ENCODE measurements at regions not wholly inside any gene's neighbourhood (a gene's known extent, or its start where the extent isn't known, plus 50 kb on each side); places are given as distances from the start of the nearest gene placed in this dataset.

DNA sequence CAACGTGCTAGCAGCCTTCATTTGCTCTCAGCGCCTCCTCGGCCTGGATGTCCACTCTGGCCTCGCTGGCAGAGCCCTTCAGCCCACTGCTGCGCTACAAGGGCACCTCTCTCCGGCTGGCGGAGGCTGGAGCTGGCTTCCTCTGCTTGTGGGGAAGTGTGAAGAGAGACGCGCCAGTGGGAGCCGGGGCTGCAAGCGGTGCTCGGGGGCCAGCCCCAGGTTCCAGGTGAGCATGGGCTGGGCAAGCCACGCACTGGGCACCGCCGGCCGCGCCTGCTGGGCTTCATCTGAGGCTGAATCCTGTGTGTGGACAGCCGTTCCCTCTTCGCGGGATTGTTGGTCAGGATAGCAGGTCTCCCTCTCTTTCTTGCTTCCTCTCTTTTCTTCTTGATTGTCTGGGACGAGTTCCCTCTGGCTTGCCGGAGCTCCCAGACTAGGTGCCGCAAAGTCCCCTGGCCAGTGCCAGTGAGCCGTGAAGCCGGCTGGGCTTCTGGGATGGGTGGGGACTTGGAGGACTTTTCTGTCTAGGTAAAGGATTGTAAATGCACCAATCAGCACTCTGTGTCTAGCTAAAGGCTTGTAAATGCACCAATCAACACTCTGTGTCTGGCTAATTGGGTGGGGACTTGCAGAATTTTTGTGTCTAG lies 165.0 kb downstream of the HEPH start:
- Mint-ChIP-seq H3K27me3 (no peaks in the 10 kb centered on the region), H3K36me3 (no peaks in the 10 kb centered on the region), H3K9me3 (no peaks in the 10 kb centered on the region), H3K27ac (no peak overlapping the region), H3K4me3 (no peak overlapping the region), H3K4me1 (ENCODE audit: unreplicated experiment) (no peaks in the 10 kb centered on the region)
- TF ChIP-seq CTCF (conservative IDR thresholded peaks at IDR 0.05) = no peak
- DNase-seq (ENCODE audit: extremely low spot score, unreplicated experiment) = peak; percentile 58

GRCh38 chrX:66360894-66361293 lies 196.8 kb downstream of the HEPH start:
- no peaks in the 10 kb centered on the region for H3K27me3 Mint-ChIP-seq
- TF ChIP-seq CTCF (conservative IDR thresholded peaks at IDR 0.05) = no peak
- no peak overlapping the region for H3K27ac Mint-ChIP-seq
- DNase-seq (ENCODE audit: extremely low spot score, unreplicated experiment) = no peak
- no peaks in the 10 kb centered on the region for H3K36me3 Mint-ChIP-seq
- no peaks in the 10 kb centered on the region for H3K4me1 Mint-ChIP-seq (ENCODE audit: unreplicated experiment)
- H3K4me3 Mint-ChIP-seq = no peak overlapping the region
- H3K9me3 Mint-ChIP-seq = peaks cover 4% of the 10 kb centered on the region

GRCh38 chrX:66384722-66385121 lies 220.7 kb downstream of the HEPH start:
- no peak for TF ChIP-seq CTCF (conservative IDR thresholded peaks at IDR 0.05)
- no peak for DNase-seq (ENCODE audit: extremely low spot score, unreplicated experiment)
- H3K4me1 Mint-ChIP-seq (ENCODE audit: unreplicated experiment) = no peaks in the 10 kb centered on the region
- no peak overlapping the region for H3K27ac Mint-ChIP-seq
- no peaks in the 10 kb centered on the region for H3K36me3 Mint-ChIP-seq
- no peak overlapping the region for H3K4me3 Mint-ChIP-seq
- H3K27me3 Mint-ChIP-seq = no peaks in the 10 kb centered on the region
- H3K9me3 Mint-ChIP-seq = peaks cover 4% of the 10 kb centered on the region

DNA sequence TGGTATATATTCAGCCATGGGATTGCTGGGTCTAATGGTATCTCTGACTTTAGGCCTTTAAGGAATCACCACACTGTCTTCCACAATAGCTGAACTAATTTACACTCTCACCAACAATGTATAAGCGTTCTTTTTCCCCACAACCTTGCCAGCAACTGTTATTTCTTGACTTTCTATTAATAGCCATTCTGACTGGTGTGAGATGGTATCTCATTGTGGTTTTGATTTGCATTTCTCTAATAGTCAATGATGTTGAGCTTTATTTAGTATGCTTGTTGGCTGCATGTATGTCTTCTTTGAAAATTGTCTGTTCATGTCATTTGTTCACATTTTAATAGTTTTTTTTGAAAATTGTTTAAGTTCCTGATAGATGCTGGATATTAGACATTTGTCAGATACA lies 235.2 kb downstream of the HEPH start:
- Mint-ChIP-seq H3K36me3 (no peaks in the 10 kb centered on the region), H3K27ac (no peak overlapping the region), H3K9me3 (no peaks in the 10 kb centered on the region), H3K4me1 (ENCODE audit: unreplicated experiment) (no peaks in the 10 kb centered on the region), H3K27me3 (no peaks in the 10 kb centered on the region), H3K4me3 (no peak overlapping the region)
- no peak for DNase-seq (ENCODE audit: extremely low spot score, unreplicated experiment)
- no peak for TF ChIP-seq CTCF (conservative IDR thresholded peaks at IDR 0.05)

GRCh38 chrX:66402165-66402564 lies 236.7 kb downstream of the EDA2R start:
- no peak overlapping the region for H3K4me3 Mint-ChIP-seq
- H3K27me3 Mint-ChIP-seq = no peaks in the 10 kb centered on the region
- H3K36me3 Mint-ChIP-seq = no peaks in the 10 kb centered on the region
- H3K4me1 Mint-ChIP-seq (ENCODE audit: unreplicated experiment) = no peaks in the 10 kb centered on the region
- no peak for TF ChIP-seq CTCF (conservative IDR thresholded peaks at IDR 0.05)
- DNase-seq (ENCODE audit: extremely low spot score, unreplicated experiment) = no peak
- H3K27ac Mint-ChIP-seq = no peak overlapping the region
- H3K9me3 Mint-ChIP-seq = peaks cover 8% of the 10 kb centered on the region

- no peak overlapping the region for H3K27ac Mint-ChIP-seq
- no peak for DNase-seq (ENCODE audit: extremely low spot score, unreplicated experiment)
- no peaks in the 10 kb centered on the region for H3K4me1 Mint-ChIP-seq (ENCODE audit: unreplicated experiment)
- no peak for TF ChIP-seq CTCF (conservative IDR thresholded peaks at IDR 0.05)
- H3K9me3 Mint-ChIP-seq = peaks cover 18% of the 10 kb centered on the region
- no peak overlapping the region for H3K4me3 Mint-ChIP-seq
- no peaks in the 10 kb centered on the region for H3K27me3 Mint-ChIP-seq
- H3K36me3 Mint-ChIP-seq = no peaks in the 10 kb centered on the region
Measured at GRCh38 chrX:66408507-66408906, 230.4 kb downstream of the EDA2R start.
